Activated CD8-positive, alpha-beta memory T cell treated with anti-CD3 and anti-CD28 coated beads for 4 hours (primary cell): ENCODE measurements at regions not wholly inside any gene's neighbourhood (a gene's known extent, or its start where the extent isn't known, plus 50 kb on each side); places are given as distances from the start of the nearest gene placed in this dataset.
"Not testable (repeated sequence)": the region's sequence is repeated elsewhere in the genome, so short reads cannot be mapped to it uniquely, and the experiment has no call there.

ENCODE experiments used
- DNase-seq, 2 donors: peaks; one replicate each; pipeline ENCODE4 v3.0.0-alpha.2; 2020; ENCODE audit warnings: low read depth in 2 of 2

DNA sequence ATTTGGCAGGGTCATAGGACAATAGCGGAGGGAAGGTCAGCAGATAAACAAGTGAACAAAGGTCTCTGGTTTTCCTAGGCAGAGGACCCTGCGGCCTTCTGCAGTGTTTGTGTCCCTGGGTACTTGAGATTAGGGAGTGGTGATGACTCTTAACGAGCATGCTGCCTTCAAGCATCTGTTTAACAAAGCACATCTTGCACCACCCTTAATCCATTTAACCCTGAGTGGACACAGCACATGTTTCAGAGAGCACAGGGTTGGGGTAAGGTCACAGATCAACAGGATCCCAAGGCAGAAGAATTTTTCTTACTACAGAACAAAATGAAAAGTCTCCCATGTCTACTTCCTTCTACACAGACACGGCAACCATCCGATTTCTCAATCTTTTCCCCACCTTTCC is 74.7 kb downstream of the LAT start:
- not testable (repeated sequence) for DNase-seq
